HG02759 (cell line): ENCODE measurements at regions not wholly inside any gene's neighbourhood (a gene's known extent, or its start where the extent isn't known, plus 50 kb on each side); places are given as distances from the start of the nearest gene placed in this dataset.

Source experiments
- ATAC-seq: cut with Tn5 transposase; IDR thresholded peaks from one replicate; pipeline ENCODE4 v1.9.1; 2021; ENCODE audit warnings: mild to moderate bottlenecking, moderate library complexity; ENCODE audit not compliant: unreplicated experiment

DNA sequence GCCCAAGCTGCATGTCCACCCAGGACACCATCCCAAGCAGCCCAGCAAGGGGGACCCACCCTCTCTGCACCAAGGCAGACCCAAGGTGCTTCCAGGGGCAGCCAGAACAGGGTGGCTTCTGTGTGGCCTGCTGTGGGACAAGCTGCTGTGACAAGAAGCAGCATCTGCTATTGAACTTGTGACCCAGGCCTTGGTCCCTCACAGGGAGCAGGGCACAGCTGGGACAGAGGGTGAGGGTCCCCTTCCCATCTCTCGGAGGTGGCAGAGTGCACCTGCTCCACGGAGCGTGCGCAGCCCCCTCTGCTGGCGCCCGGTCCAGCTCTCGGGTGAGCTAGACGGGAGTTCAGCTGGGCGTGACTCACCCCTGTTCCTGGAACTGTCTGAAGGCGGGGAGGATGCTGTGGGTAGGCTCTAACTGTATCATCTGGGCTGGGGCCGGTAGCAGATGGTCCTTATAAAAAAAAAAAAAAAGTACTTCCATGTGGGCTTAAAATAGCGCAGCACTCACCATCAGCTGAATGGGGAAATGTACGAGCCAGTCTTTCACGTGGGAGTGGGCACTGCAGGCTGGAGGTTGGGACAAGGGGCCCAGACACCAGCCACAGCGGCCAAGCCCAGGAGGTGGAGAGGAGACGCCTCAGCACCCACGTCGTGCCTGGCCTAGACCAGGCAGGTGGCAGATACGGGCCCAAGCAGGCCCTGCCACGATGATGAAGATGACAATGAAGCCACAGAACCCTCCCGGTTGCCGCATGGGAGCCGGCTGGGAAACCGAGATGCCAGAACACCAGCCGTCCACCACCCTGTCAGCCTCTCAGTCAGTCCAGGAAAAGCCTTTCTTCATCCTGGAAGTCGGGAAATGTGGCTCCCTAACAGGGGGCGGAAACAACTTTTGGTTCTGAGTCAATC lies 136.8 kb upstream of the ID2 start:
- ATAC-seq = peak; percentile 53

GRCh38 chr2:8545695-8546611 lies 135.9 kb upstream of the ID2 start:
- ATAC-seq = no peak

DNA sequence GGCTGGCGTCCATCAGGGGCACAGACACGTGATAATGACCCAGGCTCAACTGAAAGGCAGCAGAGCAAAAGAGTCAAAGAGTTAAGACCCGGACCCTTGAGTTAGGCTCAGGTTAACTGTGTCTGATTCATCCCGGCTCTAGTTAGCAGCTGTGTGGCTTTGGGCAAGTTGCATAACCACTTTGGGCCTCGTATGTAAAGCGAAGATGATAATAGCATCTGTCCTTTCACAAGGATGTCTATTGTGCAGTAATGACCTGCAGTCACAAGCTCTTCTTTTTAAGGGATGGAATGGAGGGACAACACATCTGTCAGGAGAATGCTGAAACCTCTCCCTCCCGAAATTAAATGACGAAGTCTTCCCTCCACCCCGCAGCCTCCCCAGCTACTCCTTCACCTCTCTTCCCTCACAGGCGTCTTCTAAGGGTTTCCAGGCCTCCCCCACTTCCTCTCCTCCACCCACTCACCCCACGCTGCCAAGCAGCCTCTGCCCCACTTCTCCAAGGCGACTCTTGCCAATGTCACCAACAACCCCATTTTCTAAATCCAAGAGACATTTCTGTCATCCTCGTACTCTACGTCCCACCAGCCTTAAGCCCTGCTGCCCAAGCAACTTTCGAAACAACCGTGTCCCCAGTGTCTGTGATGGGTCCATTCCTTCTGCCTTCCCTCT lies 135.1 kb upstream of the ID2 start:
- ATAC-seq = no peak

GRCh38 chr2:8547284-8548064 lies 134.4 kb upstream of the ID2 start:
- no peak for ATAC-seq

GRCh38 chr2:8548065-8548618 lies 133.7 kb upstream of the ID2 start:
- ATAC-seq = no peak

- ATAC-seq = no peak
These were observed 133.2 kb upstream of the ID2 start for GRCh38 chr2:8548619-8549150.

DNA sequence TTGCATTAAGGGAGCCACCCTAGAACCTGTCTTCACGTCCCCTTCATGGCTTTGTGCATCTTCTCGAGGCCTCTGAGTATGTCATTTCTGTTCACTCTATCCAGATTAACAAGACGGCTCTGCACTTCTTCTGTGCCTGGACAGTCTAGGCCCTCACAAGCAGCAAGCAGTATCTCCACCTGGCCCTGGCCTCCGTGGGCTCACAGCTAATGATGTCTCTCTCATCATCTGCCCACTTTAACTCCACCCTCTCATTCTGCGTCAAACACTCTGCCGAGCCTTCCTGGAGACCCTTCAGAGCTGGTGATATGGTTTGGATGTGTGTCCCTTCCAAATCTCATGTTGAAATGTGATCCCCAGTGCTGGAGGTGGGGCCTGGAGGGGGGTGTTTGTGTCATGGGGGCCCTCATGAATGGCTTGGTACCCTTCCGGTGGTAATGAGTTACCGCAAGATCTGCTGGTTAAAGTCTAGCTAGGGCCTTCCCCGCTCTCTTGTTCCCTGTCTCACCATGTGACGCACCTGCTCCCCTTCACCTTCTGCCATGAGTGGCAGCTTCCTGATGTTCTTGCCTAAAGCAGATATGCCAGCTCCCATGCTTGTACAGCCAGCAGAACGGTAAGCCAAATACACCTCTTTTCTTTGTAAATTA lies 132.5 kb upstream of the ID2 start:
- ATAC-seq = no peak

GRCh38 chr2:8549942-8550341 lies 131.9 kb upstream of the ID2 start:
- ATAC-seq = no peak

GRCh38 chr2:8550481-8550880 lies 131.4 kb upstream of the ID2 start:
- no peak for ATAC-seq

- no peak for ATAC-seq
These were observed 130.8 kb upstream of the ID2 start for GRCh38 chr2:8550937-8551621.

DNA sequence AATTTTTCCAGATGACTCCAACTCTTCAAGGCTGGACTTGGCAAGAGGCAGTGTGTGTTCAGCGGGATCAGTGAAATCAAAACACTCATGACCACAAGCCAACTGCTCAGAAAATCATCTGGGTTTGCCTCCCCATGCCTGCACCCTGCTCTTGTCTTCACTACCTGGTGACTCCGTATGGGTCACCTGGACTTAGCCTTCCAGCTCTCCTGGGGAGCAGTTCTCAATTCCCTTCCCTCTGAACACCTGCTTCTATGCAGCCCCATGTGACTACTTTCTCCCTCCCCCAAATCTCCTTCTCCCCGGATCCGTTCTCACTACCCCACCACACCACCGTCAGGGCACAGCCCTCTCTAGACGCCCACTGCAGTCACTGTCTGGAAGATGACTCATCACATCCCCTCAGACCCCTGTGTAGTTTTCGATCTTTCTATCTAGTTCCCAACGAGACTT lies 130.2 kb upstream of the ID2 start:
- ATAC-seq = peak; percentile 83

DNA sequence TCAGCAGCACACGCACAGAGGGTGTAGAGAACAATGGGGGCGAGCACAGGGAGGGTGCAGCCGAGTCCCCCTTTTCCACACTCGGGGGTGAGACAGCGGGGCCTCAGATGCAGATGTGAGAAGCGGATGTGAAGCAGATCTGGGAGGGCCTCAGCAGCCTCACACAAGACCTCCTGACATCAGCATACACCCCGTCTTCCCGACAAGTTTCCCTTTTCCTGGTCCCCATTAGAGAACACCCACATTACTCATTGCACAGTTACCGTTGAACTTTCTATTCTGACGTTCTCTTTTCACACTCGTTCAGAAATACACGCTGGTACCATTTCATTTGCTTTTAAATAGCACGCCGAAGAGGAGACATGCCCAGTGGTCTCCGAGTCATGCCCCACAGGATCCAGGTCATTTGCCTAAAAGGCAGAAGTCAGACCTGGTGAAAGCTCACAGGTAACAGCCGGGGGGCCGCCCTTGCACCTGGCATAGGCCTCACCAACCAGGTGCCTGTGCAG lies 129.5 kb upstream of the ID2 start:
- ATAC-seq = peak; percentile 43

- no peak for ATAC-seq
These were observed 128.2 kb upstream of the ID2 start for GRCh38 chr2:8553643-8554042.

DNA sequence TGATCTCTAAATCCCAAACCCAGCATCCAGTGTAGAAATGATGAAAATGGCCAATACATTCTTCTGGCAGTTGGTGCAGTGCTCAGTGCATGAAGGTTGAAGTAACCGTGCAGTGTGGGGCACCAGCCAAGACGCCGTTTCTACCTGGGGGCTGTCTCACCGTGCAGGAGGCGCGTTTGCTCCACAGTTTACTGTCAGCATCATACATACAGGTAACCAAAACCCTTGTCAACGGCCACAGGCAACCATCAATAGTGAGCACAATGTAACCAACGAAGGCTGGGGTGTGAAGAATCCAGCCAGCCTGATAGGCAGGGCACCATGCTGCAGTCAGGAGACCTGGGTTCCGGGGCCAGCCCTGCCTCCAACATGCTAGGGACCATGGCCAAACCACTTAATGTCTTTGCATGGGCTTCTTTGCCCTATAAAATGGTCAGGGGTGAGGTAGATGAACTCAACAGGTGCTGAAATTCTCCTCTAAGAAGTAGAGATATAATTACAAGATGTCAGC lies 127.5 kb upstream of the ID2 start:
- no peak for ATAC-seq

DNA sequence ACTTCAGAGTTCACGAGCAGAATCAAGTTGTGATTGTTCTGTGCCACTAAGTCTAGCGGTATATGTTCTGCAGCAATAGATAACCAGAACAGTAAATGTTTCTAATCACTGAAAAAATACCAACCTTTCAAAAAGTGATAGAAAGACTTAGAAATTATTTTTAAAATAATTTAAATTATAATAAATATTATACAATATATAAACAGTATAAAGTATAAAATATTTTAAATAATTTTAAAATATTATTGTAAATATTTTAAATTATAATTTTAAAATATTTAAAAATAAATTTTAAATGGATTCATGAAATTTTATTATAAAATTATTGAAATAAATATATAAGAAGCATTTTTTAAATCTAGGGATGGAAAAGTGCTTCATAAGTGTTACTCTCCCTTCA lies 126.3 kb upstream of the ID2 start:
- ATAC-seq = no peak

GRCh38 chr2:8558096-8558495 lies 123.8 kb upstream of the ID2 start:
- ATAC-seq = no peak

- ATAC-seq = no peak
These were observed 122.9 kb upstream of the ID2 start for GRCh38 chr2:8558956-8559355.

GRCh38 chr2:8559805-8560204 lies 122.1 kb upstream of the ID2 start:
- no peak for ATAC-seq
